ENCODE measurements at regions not wholly inside any gene's neighbourhood (a gene's known extent, or its start where the extent isn't known, plus 50 kb on each side); places are given as distances from the start of the nearest gene placed in this dataset.

DNA sequence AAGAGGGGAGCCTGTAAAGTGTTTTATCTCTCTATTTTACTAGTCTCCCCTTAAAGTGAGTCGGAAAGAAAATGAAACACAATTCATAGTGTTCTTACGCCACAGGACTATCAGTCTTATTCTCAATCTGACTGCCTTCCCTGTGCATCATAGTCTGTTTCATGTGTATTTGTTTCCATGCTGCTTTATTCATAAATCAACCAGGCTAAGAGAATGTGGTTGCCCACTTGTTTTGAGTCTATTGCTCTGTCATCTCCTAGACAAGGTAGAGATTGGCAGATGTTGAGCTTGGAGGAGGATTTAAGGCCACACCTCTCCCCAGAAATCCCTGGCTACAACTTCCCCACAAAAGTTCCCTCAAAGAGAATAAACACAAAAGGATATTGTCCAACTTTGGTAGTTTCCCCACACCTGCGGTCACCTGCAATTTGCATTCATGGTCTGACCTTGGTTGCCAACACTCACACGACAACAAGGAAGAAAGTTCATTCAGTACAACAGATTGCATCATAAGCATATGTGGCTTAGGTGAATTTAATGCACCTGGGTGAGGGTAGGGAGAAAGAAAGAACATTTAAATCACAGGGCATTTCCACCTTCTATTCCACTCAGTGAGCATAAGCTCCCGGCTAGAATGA is 167.1 kb upstream of the FBXL4 start:
- WGBS (ENCODE audit: low lambda C conversion rate): 4% methylated on average over 5 of the region's 5 CpGs
- in situ Hi-C loops (cut with HindIII; ENCODE audit: extremely low pct_ligation_motif_present, low pct_unique_long_range_greater_than_20kb): loop anchor here (25.0 kb wide), 2 partner anchors 278 to 1628 kb away; partner anchors contain the start of gene POU3F2
- H3K27me3 ChIP-seq (ENCODE audit: control insufficient read depth in 1 of 2, insufficient read depth in 2 of 2, low read length in 2 of 2): no peaks in the 10 kb centered on the region

DNA sequence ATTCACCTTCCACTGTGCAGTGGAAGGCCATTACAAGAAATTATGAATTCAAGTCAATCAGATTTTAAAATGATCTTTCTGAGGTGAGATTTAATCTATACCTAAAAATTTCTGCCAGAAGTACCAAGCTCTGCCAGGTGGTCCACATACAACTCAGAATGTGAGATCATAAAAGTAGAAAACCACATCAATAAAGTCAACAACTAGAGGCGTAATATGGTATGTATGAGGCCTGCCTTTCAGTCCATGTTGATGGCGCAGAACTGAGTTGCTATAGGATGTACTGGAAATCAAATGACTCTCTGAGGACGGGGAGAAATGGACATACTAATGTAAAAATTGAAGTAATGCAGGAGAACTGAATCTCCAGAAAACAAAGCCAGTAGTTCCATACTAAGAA is 163.8 kb upstream of the FBXL4 start:
- FAIRE-seq: no peak
- CTCF ChIA-PET (ENCODE audit: low intra/inter-chr PET ratio, low total read pairs): no interaction called here
- no TSS peak for BruUV-seq (replicated peaks)
- TF ChIP-seq ZNF850 (CRISPR knock-in tag; conservative IDR thresholded peaks at IDR 0.05) (no peak), ZNF614 (CRISPR knock-in tag; IDR thresholded peaks at IDR 0.05; ENCODE audit: borderline replicate concordance) (no peak), MTA1 (CRISPR knock-in tag; IDR thresholded peaks at IDR 0.05; ENCODE audit: borderline replicate concordance) (no peak), NFRKB (IDR thresholded peaks at IDR 0.05) (no peak), SATB2 (CRISPR knock-in tag; IDR thresholded peaks at IDR 0.05) (no peak), HNRNPL (IDR thresholded peaks at IDR 0.05; ENCODE audit: low read depth, low read length) (no peak), POGZ (CRISPR knock-in tag; IDR thresholded peaks at IDR 0.05) (no peak), IRF2 (CRISPR knock-in tag; IDR thresholded peaks at IDR 0.05) (no peak)
- TF ChIP-seq, protein P1, sequence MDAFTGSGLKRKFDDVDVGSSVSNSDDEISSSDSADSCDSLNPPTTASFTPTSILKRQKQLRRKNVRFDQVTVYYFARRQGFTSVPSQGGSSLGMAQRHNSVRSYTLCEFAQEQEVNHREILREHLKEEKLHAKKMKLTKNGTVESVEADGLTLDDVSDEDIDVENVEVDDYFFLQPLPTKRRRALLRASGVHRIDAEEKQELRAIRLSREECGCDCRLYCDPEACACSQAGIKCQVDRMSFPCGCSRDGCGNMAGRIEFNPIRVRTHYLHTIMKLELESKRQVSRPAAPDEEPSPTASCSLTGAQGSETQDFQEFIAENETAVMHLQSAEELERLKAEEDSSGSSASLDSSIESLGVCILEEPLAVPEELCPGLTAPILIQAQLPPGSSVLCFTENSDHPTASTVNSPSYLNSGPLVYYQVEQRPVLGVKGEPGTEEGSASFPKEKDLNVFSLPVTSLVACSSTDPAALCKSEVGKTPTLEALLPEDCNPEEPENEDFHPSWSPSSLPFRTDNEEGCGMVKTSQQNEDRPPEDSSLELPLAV (CRISPR knock-in tag; conservative IDR thresholded peaks at IDR 0.05; ENCODE audit: low read depth): no peak
- TF ChIP-seq, protein P2, sequence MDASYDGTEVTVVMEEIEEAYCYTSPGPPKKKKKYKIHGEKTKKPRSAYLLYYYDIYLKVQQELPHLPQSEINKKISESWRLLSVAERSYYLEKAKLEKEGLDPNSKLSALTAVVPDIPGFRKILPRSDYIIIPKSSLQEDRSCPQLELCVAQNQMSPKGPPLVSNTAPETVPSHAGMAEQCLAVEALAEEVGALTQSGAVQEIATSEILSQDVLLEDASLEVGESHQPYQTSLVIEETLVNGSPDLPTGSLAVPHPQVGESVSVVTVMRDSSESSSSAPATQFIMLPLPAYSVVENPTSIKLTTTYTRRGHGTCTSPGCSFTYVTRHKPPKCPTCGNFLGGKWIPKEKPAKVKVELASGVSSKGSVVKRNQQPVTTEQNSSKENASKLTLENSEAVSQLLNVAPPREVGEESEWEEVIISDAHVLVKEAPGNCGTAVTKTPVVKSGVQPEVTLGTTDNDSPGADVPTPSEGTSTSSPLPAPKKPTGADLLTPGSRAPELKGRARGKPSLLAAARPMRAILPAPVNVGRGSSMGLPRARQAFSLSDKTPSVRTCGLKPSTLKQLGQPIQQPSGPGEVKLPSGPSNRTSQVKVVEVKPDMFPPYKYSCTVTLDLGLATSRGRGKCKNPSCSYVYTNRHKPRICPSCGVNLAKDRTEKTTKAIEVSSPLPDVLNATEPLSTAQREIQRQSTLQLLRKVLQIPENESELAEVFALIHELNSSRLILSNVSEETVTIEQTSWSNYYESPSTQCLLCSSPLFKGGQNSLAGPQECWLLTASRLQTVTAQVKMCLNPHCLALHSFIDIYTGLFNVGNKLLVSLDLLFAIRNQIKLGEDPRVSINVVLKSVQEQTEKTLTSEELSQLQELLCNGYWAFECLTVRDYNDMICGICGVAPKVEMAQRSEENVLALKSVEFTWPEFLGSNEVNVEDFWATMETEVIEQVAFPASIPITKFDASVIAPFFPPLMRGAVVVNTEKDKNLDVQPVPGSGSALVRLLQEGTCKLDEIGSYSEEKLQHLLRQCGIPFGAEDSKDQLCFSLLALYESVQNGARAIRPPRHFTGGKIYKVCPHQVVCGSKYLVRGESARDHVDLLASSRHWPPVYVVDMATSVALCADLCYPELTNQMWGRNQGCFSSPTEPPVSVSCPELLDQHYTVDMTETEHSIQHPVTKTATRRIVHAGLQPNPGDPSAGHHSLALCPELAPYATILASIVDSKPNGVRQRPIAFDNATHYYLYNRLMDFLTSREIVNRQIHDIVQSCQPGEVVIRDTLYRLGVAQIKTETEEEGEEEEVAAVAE (CRISPR knock-in tag; IDR thresholded peaks at IDR 0.05; ENCODE audit: borderline replicate concordance): no peak

More for the DNA sequence above, 167.1 kb upstream of the FBXL4 start:
- ChIA-PET POLR2A (no interaction called here), CTCF (ENCODE audit: low intra/inter-chr PET ratio, low total read pairs) (no interaction called here)
- intact Hi-C loops (cut with micrococcal nuclease; ENCODE audit: unreplicated experiment): loop anchor here (5.0 kb wide), 1 partner anchor 268 kb away; no protein-coding TSS in a partner anchor
- Histone ChIP-seq H3K4me3 (replicated peaks in 1 of 3; ENCODE audit: insufficient read depth in 1 of 3, low read depth in 2 of 3, low read length in 3 of 3) (no peak overlapping the region), H4K20me1 (ENCODE audit: insufficient read depth, low read length) (no peaks in the 10 kb centered on the region), H3K27ac (ENCODE audit: extremely low read length, insufficient read depth, low read length) (no peak overlapping the region), H3K79me2 (ENCODE audit: insufficient read depth, low read length) (no peaks in the 10 kb centered on the region), H3K4me2 (ENCODE audit: low read depth, low read length) (no peak overlapping the region), H3K4me1 (ENCODE audit: insufficient read depth, low read length) (no peaks in the 10 kb centered on the region), H3K36me3 (replicated peaks in 1 of 2; ENCODE audit: control insufficient read depth in 1 of 2, insufficient read depth in 2 of 2, low read length in 2 of 2) (no peaks in the 10 kb centered on the region), H2AFZ (ENCODE audit: low read length) (no peak overlapping the region), H3K9ac (ENCODE audit: insufficient read depth, low read depth, low read length) (no peak overlapping the region), H3K9me3 (ENCODE audit: low read length) (no peaks in the 10 kb centered on the region)
- peak; percentile 6 for DNase-seq (ENCODE audit: low spot score)
- no peak for ATAC-seq
- FAIRE-seq: no peak
- no TSS peak for BruUV-seq (replicated peaks)
- TF ChIP-seq TCF12 (IDR thresholded peaks at IDR 0.05): no peak
- TF ChIP-seq TCF12 (CRISPR knock-in tag; IDR thresholded peaks at IDR 0.05): no peak
- TF ChIP-seq ETV5 (CRISPR knock-in tag; IDR thresholded peaks at IDR 0.05; ENCODE audit: borderline replicate concordance): no peak
- peak; percentile 56; the same call in 1 of the 2 replicates for TF ChIP-seq CEBPB (IDR thresholded peaks at IDR 0.05; ENCODE audit: borderline replicate concordance, low read depth, low read length)

More for the DNA sequence above, 163.8 kb upstream of the FBXL4 start:
- Histone ChIP-seq H3K4me3 (replicated peaks in 1 of 3; ENCODE audit: insufficient read depth in 1 of 3, low read depth in 2 of 3, low read length in 3 of 3) (no peak overlapping the region), H3K9ac (ENCODE audit: insufficient read depth, low read depth, low read length) (no peak overlapping the region), H3K27me3 (ENCODE audit: control insufficient read depth in 1 of 2, insufficient read depth in 2 of 2, low read length in 2 of 2) (no peaks in the 10 kb centered on the region), H3K27ac (ENCODE audit: extremely low read length, insufficient read depth, low read length) (no peak overlapping the region), H3K4me1 (ENCODE audit: insufficient read depth, low read length) (no peaks in the 10 kb centered on the region), H3K36me3 (replicated peaks in 1 of 2; ENCODE audit: control insufficient read depth in 1 of 2, insufficient read depth in 2 of 2, low read length in 2 of 2) (no peaks in the 10 kb centered on the region), H3K4me2 (ENCODE audit: low read depth, low read length) (no peak overlapping the region), H2AFZ (ENCODE audit: low read length) (no peak overlapping the region), H3K79me2 (ENCODE audit: insufficient read depth, low read length) (no peaks in the 10 kb centered on the region), H3K9me3 (ENCODE audit: low read length) (no peaks in the 10 kb centered on the region), H4K20me1 (ENCODE audit: insufficient read depth, low read length) (no peaks in the 10 kb centered on the region)
- intact Hi-C loops (cut with micrococcal nuclease; ENCODE audit: unreplicated experiment) (no loop called here), in situ Hi-C loops (cut with HindIII; ENCODE audit: extremely low pct_ligation_motif_present, low pct_unique_long_range_greater_than_20kb) (loop anchor here (25.0 kb wide), 2 partner anchors 274 to 1624 kb away; partner anchors contain the start of gene POU3F2)
- POLR2A ChIA-PET: no interaction called here
- WGBS (ENCODE audit: low lambda C conversion rate): 3% methylated on average over 3 of the region's 3 CpGs
- no peak for ATAC-seq
- no peak for DNase-seq (ENCODE audit: low spot score)
